ENCODE measurements at regions not wholly inside any gene's neighbourhood (a gene's known extent, or its start where the extent isn't known, plus 50 kb on each side); places are given as distances from the start of the nearest gene placed in this dataset.
"Not testable (repeated sequence)": the region's sequence is repeated elsewhere in the genome, so short reads cannot be mapped to it uniquely, and the experiment has no call there.

- intact Hi-C loops (cut with DNase I; ENCODE audit: low total_unique reads): no loop called here
- Histone ChIP-seq H3K4me3 (no peak overlapping the region), H3K4me1 (peaks cover 0 to 13% (median 1%) of the 10 kb centered on the region in 6 donors), H3K9me3 (peaks cover 0 to 15% (median 0%) of the 10 kb centered on the region in 8 donors), H3K36me3 (no peaks in the 10 kb centered on the region), H3K27ac (peak overlapping the region in 7 of 8 donors; percentile 37 to 77 (median 62)), H3K27me3 (replicated peaks in 1 of 7) (no peaks in the 10 kb centered on the region)
- TF ChIP-seq POLR2AphosphoS5 (IDR thresholded peaks at IDR 0.05) (no peak), POLR2A (IDR thresholded peaks at IDR 0.05) (no peak), CTCF (IDR thresholded peaks at IDR 0.05 in 8 of 11, conservative IDR thresholded peaks at IDR 0.05 in 3 of 11) (no peak)
- WGBS, 5 donors: 5 to 15% (median 8%) methylated on average over 1 of the region's 1 CpG
- no peak for DNase-seq
Measured at GRCh38 chr6:119493980-119494379, 144.4 kb upstream of the MAN1A1 start.

- H3K27ac ChIP-seq: peak overlapping the region in 7 of 8 donors; percentile 48 to 81 (median 70)
- DNase-seq; intact Hi-C loops (cut with DNase I; ENCODE audit: low total_unique reads); H3K27me3 ChIP-seq (replicated peaks in 1 of 7); H3K36me3 ChIP-seq: not testable (repeated sequence)
- H3K4me1 ChIP-seq: peaks cover 0 to 13% (median 1%) of the 10 kb centered on the region in 6 donors
- peak overlapping the region in 4 of 8 donors; percentile 20 to 59 (median 35) for H3K4me3 ChIP-seq
- TF ChIP-seq POLR2A (IDR thresholded peaks at IDR 0.05) (peak in 1 of 3 donors; percentile 80), POLR2AphosphoS5 (IDR thresholded peaks at IDR 0.05) (peak in 1 of 3 donors; percentile 80)
- WGBS, 5 donors: 75 to 85% (median 82%) methylated on average over 4 of the region's 4 CpGs
- peaks cover 0 to 15% (median 0%) of the 10 kb centered on the region in 8 donors for H3K9me3 ChIP-seq
Measured at GRCh38 chr6:119491112-119491511, 141.6 kb upstream of the MAN1A1 start.

GRCh38 chr6:119490050-119490449, 140.5 kb upstream of the MAN1A1 start:
- H3K27me3 ChIP-seq (replicated peaks in 1 of 7); intact Hi-C loops (cut with DNase I; ENCODE audit: low total_unique reads); DNase-seq; H3K36me3 ChIP-seq: not testable (repeated sequence)
- H3K4me3 ChIP-seq: peak overlapping the region in 6 of 8 donors; percentile 11 to 59 (median 26)
- peaks cover 0 to 15% (median 0%) of the 10 kb centered on the region in 8 donors for H3K9me3 ChIP-seq
- 24 to 57% (median 48%) methylated on average over 1 of the region's 1 CpG for WGBS, 5 donors
- peak overlapping the region in 7 of 8 donors; percentile 48 to 81 (median 70) for H3K27ac ChIP-seq
- H3K4me1 ChIP-seq: peaks cover 0 to 13% (median 1%) of the 10 kb centered on the region in 6 donors

- Histone ChIP-seq H3K27ac (no peak overlapping the region), H3K9me3 (no peaks in the 10 kb centered on the region), H3K27me3 (replicated peaks in 1 of 7) (no peaks in the 10 kb centered on the region), H3K4me1 (no peaks in the 10 kb centered on the region), H3K36me3 (no peaks in the 10 kb centered on the region), H3K4me3 (no peak overlapping the region)
- intact Hi-C loops (cut with DNase I; ENCODE audit: low total_unique reads): no loop called here
- WGBS, 5 donors: 83 to 93% (median 91%) methylated on average over 5 of the region's 5 CpGs
- TF ChIP-seq POLR2AphosphoS5 (IDR thresholded peaks at IDR 0.05) (no peak), POLR2A (IDR thresholded peaks at IDR 0.05) (no peak), CTCF (IDR thresholded peaks at IDR 0.05 in 8 of 11, conservative IDR thresholded peaks at IDR 0.05 in 3 of 11) (no peak)
- no peak for DNase-seq
Measured at GRCh38 chr6:119484598-119484997, 135.0 kb upstream of the MAN1A1 start.

- TF ChIP-seq POLR2AphosphoS5 (IDR thresholded peaks at IDR 0.05) (no peak), POLR2A (IDR thresholded peaks at IDR 0.05) (no peak), CTCF (IDR thresholded peaks at IDR 0.05 in 8 of 11, conservative IDR thresholded peaks at IDR 0.05 in 3 of 11) (no peak)
- intact Hi-C loops (cut with DNase I; ENCODE audit: low total_unique reads): no loop called here
- Histone ChIP-seq H3K36me3 (no peaks in the 10 kb centered on the region), H3K27ac (no peak overlapping the region), H3K27me3 (replicated peaks in 1 of 7) (no peaks in the 10 kb centered on the region), H3K4me3 (no peak overlapping the region), H3K4me1 (no peaks in the 10 kb centered on the region), H3K9me3 (no peaks in the 10 kb centered on the region)
- DNase-seq: no peak
Measured at GRCh38 chr6:119483908-119484307, 134.3 kb upstream of the MAN1A1 start.

Measured in spleen (tissue), 11 donors.